ENCODE measurements at regions not wholly inside any gene's neighbourhood (a gene's known extent, or its start where the extent isn't known, plus 50 kb on each side); places are given as distances from the start of the nearest gene placed in this dataset.

DNA sequence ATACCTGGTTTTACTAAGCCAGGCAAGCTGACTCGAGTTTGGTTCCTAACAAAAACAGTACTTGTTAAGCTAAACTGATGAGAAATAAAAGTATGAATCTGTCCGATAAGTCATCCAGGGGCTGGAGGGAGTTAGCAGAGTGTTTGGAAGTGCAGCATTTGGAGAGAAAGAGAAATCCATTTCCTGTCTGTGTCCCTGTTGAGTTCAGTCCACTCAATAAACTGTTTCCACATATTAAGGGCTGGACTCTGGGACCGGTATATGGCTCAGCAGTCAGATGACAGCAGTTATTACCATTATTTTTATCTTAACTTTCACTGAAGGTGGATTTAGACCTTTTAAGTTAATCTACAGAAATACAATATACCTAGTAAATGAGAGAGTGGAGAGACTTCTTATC is 130.6 kb upstream of the ADRA1B start:
- TF ChIP-seq EZH2phosphoT487 (IDR thresholded peaks at IDR 0.05; ENCODE audit: low read length) (no peak), CTCF (IDR thresholded peaks at IDR 0.05; ENCODE audit: low read length) (no peak), EZH2 (optimal IDR thresholded peaks at IDR 0.05; ENCODE audit: low read depth, low read length) (no peak)
